Astrocyte of the spinal cord (primary cell): ENCODE measurements at regions not wholly inside any gene's neighbourhood (a gene's known extent, or its start where the extent isn't known, plus 50 kb on each side); places are given as distances from the start of the nearest gene placed in this dataset.
"Not testable (repeated sequence)": the region's sequence is repeated elsewhere in the genome, so short reads cannot be mapped to it uniquely, and the experiment has no call there.

Experiments
- DNase-seq: peaks from one replicate; pipeline ENCODE4 v3.0.0; 2011; ENCODE audit warnings: low read depth, low spot score
- H3K4me3 ChIP-seq: 2 replicates; pipeline ENCODE4 v1.5.1; 2011; ENCODE audit warnings: low read depth, mild to moderate bottlenecking, low read length, moderate library complexity
- CTCF ChIP-seq: IDR thresholded peaks from 2 replicates; pipeline ENCODE4 v1.5.1; 2012; ENCODE audit warnings: low read depth, mild to moderate bottlenecking, low read length, inconsistent platforms
- in situ Hi-C: cut with HindIII; loops from 2 replicates; pipeline ENCODE4 v1.10.0; 2017; ENCODE audit warnings: low sequenced_read_pairs

GRCh38 chr17:31788571-31788946, 70.5 kb downstream of the COPRS start:
- in situ Hi-C loops, result no loop called here
- no peak overlapping the region for H3K4me3 ChIP-seq
- DNase-seq, result no peak
- TF ChIP-seq CTCF, result no peak

- no peak overlapping the region for H3K4me3 ChIP-seq
Measured at GRCh38 chr17:31787857-31788570, 71.0 kb downstream of the COPRS start.

GRCh38 chr17:31786796-31787481, 72.1 kb downstream of the COPRS start:
- in situ Hi-C loops, result no loop called here
- no peak overlapping the region for H3K4me3 ChIP-seq
- TF ChIP-seq CTCF, result no peak
- no peak for DNase-seq

More at GRCh38 chr17:31787857-31788570, 71.0 kb downstream of the COPRS start:
- in situ Hi-C loops, result no loop called here
- DNase-seq, result peak; percentile 76
- no peak for TF ChIP-seq CTCF

GRCh38 chr17:31780483-31780882, 78.6 kb downstream of the COPRS start:
- in situ Hi-C loops, result no loop called here
- no peak for DNase-seq
- H3K4me3 ChIP-seq, result no peak overlapping the region
- no peak for TF ChIP-seq CTCF

GRCh38 chr17:31778523-31778922, 80.5 kb downstream of the COPRS start:
- in situ Hi-C loops, result no loop called here
- no peak overlapping the region for H3K4me3 ChIP-seq
- TF ChIP-seq CTCF, result no peak
- DNase-seq, result peak; percentile 22

- H3K4me3 ChIP-seq, DNase-seq, in situ Hi-C loops: not testable (repeated sequence)
Measured at GRCh38 chr17:31771328-31771727, 87.7 kb downstream of the COPRS start.

GRCh38 chr17:31770501-31770900, 88.5 kb downstream of the COPRS start:
- in situ Hi-C loops, DNase-seq, H3K4me3 ChIP-seq: not testable (repeated sequence)

GRCh38 chr17:31761836-31762510, 97.1 kb downstream of the COPRS start:
- DNase-seq, H3K4me3 ChIP-seq, in situ Hi-C loops: not testable (repeated sequence)
